Adrenal gland (tissue), 5 donors: ENCODE measurements at regions not wholly inside any gene's neighbourhood (a gene's known extent, or its start where the extent isn't known, plus 50 kb on each side); places are given as distances from the start of the nearest gene placed in this dataset.

Source experiments
- POLR2A ChIP-seq, 2 donors: fragments of 450-650 bp; IDR thresholded peaks; one replicate each; pipeline ENCODE4 v1.6.1; 2017; ENCODE audit warnings: antibody characterized with exemption in 2 of 2, mild to moderate bottlenecking in 2 of 2, moderate library complexity in 1 of 2
- TF ChIP-seq, protein P1 (sequence below), 6 experiments: fragments of 450-650 bp in 4 of 6; fragments of 200-600 bp in 2 of 6; sonication (generic) in 1 of 6; IDR thresholded peaks; 1 replicate in 5 of 6; 2 replicates in 1 of 6; pipeline versions ENCODE4 v1.5.1 to v1.8.0; 2016 to 2021; ENCODE audit warnings: antibody characterized with exemption in 6 of 6, mild to moderate bottlenecking in 2 of 6, moderate library complexity in 1 of 6
- donor health status: DM: no; HTN: no; CAD: no.

DNA sequence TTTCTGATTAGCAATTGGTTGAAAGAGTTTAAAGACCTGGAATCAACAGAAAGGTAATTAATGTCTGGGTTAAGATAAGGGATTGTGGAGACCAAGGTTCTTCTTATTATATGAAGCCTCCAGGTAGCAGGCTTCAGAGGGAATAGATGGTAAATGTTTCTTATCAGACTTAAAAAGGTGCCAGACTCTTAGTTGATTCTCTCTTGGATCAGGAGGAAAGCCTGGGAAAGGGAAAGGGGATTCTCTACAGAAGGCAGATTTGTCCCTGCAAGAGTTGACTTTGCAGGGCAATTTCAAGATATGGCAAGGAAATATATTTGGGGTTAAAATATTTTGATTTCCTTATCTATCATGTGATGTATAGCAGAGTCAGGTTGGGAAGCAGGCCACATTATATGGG, 153.1 kb upstream of the ARL4C start:
- TF ChIP-seq, protein P1, sequence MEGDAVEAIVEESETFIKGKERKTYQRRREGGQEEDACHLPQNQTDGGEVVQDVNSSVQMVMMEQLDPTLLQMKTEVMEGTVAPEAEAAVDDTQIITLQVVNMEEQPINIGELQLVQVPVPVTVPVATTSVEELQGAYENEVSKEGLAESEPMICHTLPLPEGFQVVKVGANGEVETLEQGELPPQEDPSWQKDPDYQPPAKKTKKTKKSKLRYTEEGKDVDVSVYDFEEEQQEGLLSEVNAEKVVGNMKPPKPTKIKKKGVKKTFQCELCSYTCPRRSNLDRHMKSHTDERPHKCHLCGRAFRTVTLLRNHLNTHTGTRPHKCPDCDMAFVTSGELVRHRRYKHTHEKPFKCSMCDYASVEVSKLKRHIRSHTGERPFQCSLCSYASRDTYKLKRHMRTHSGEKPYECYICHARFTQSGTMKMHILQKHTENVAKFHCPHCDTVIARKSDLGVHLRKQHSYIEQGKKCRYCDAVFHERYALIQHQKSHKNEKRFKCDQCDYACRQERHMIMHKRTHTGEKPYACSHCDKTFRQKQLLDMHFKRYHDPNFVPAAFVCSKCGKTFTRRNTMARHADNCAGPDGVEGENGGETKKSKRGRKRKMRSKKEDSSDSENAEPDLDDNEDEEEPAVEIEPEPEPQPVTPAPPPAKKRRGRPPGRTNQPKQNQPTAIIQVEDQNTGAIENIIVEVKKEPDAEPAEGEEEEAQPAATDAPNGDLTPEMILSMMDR (IDR thresholded peaks at IDR 0.05): no peak
- TF ChIP-seq POLR2A (IDR thresholded peaks at IDR 0.05): no peak
